HG03095 (cell line): ENCODE measurements at regions not wholly inside any gene's neighbourhood (a gene's known extent, or its start where the extent isn't known, plus 50 kb on each side); places are given as distances from the start of the nearest gene placed in this dataset.
A peak's percentile ranks its signal among the peaks of the same experiment; 100 is the strongest.
"Not testable (repeated sequence)": the region's sequence is repeated elsewhere in the genome, so short reads cannot be mapped to it uniquely, and the experiment has no call there.

ENCODE experiments used
- ATAC-seq: cut with Tn5 transposase; IDR thresholded peaks from one replicate; pipeline ENCODE4 v1.9.1; 2021; ENCODE audit warnings: moderate library complexity; ENCODE audit not compliant: unreplicated experiment

DNA sequence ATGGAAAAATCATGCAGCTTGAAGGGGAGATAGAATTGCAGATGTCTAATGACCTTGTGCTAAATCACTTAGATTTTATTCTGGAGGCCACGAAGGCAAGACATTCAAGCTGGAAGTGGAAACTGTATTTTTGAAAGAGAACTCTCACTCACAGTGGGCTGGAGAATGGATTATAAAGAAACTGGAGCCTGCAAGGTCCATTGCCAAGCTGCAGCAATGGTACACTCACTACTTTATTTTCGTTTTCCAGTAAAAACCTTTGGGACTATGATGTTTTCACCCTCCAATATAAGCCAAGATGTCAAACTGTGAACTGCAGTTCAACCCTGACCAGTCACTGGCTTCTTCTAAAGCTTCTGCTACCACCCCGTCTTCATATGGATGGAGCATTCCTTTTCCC lies 62.0 kb downstream of the SKIDA1 start:
- no peak for ATAC-seq

DNA sequence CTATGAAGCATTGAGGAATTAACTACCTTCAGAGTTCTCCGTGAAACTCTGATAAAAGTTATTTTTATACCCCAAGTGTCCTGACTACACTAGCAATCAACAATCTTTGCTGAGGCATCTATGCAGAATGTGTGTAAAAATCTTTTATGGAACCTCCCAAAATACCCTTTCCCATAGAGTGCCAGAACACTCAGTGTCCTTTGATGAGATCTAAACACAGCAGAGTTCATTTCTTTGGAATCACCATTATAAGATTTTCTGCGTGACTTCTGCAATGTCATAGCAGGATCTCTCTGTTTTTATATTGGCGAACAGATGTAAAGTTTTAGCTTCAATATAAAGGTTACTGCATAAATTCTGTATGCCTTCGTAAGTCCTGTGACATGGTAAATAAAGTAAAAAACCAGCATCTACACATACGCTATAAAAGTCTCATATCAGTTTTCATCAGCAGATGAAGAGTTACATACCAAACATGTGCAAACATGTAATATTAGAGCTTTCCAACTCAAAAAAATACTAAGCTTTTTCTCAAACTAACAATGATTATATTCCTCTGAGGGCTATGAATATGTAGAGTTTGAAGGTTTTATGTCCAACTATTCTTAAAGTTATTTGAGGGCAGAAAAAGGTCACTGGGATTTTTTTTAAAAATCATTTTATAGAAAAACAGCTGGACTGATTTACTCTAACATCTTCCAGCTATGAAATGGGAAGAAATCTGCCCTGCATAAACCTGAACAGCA lies 67.2 kb downstream of the SKIDA1 start:
- no peak for ATAC-seq

DNA sequence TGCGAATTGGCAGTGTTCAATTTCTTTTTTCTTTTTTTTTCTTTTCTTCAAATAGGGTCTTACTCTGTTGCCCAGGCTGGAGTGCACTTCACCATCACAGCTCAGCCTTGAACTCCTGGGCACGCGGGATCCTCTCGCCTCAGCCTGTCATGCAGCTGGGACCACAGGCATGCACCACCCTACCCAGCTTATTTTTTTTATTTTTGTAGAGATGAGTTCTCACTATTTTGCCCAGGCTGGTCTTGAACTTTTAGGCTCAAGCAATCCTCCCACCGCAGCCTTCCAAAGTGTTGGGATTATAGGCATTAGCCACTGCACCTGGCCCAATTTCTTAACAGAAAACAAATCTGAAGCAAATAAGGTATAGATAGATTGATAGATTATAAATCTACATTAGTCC lies 69.3 kb downstream of the SKIDA1 start:
- ATAC-seq: no peak

DNA sequence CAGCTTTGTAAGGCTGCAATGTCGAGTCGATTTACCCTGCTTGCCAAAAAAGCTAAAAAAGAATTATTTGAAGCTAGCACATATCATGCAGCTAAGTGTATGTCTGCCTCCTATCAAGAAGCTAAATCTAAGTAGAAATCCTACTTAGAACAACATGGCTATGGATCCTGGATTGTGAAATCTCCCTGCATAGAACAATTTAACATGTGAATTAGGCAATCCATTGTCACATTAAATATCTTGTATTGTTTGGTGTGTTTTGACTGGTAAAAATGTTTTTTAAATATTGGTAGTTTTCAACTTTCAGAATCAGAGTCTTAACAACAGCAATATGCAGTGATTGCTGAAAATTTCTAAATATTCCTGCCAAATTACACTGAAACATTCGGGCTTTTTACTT lies 73.3 kb downstream of the SKIDA1 start:
- no peak for ATAC-seq

DNA sequence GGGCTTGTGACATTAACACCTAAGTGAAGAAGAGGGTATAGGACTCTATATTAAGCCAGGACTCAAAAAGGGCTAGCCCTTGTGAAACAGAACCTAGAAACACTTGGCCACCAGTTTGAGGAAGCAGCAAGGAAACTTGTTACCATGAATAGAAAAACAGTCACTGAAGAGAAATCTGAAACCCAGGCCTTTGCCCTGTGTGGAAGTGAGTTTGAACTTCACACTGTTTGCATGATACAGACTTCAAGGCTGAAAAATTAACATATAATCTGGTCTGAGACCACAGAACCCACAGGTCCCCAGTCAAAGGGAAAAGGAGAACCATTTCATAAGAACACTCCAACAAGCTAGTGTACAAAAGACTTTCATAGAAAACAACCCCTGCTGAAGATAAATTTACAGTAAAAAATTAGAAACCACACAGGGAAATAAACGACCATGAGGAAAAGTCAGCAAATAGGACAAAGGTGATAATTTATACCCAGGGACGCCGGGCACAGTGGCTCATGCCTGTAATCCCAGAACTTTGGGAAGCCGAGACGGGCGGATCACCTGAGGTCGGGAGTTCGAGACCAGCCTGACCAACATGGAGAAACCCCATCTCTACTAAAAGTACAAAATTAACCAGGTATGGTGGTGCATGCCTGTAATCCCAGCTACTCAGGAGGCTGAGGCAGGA lies 76.1 kb downstream of the SKIDA1 start:
- peak; percentile 92 for ATAC-seq

DNA sequence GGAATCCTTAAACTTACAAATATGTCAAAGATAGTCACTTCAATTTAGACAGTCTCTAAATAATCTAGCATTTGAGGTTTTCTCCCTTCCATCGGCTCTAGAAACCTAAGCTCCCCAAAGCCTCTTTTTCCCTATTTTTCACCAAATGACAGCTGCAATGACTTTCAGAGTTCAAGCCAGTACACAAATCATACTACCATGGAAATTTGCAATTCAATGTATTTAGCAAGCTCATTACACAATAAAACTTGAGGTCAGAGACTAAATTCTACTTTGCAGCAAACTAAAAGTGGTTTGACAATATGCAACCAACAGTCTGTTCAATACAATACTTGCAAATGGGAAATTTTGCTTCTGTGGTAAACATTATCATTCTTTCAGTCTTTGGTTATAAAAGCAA lies 80.3 kb downstream of the SKIDA1 start:
- ATAC-seq: no peak

DNA sequence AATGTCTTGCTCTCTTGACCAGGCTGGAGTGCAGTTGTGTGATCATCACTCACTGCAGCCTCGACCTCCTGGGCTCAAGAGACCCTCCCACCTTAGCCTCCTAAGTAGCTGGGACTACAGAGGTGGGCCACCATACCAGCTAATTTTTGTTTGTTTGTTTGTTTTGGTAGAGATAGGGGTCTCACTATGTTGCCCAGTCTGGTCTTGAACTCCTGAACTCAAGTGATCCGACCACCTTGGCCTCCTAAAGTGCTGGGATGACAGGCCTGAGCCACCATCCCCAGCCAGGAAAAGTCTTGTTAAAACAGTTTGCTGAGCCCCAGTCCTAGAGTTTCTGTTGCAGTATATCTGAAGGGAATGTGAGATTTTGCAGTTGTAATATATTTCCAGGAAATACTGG lies 83.9 kb downstream of the SKIDA1 start:
- ATAC-seq: no peak

DNA sequence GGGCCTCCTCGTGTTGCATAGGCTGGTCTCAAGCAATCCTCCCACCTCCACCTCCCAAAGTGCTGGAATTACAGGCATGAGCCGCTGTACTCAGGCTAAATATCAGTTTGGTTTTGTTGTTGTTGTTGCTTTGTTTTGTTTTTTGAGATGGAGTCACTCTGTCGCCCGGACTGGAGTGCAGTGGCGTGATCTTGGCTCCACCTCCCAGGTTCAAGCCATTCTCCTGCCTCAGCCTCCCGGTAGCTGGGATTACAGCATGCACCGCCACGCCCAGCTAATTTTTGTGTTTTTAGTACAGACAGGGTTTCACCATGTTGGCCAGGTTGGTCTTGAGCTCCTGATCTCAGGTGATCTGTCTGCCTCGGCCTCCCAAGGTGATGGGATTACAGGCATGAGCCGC lies 86.6 kb downstream of the SKIDA1 start:
- ATAC-seq: not testable (repeated sequence)

DNA sequence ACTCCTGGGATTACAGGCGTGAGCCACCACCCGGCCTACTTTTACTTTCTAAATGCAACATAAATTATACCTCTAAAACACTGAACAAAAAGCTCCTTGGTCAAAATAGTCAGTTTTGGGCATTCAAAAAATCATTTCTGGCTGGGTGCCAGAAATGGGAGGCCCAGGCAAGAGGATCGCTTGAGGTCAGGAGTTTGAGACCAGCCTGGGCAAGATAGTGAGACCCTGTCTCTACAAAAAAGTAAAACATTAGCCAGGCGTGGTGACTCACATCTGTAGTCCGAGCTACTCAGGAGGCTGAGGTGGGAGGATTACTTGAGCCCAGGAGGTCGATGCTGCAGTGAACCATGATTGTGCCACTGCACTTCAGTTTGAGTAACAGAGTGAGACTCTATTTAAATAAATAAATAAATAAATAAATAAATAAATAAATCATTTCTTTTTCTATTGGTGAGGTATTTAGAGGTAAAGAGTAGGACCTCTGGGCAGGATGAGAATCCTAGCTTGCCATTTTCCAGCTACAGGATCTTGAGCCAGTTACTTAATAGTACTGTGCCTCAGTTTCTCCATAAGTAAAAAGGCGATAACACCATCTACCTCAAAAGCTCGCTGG lies 87.6 kb downstream of the SKIDA1 start:
- ATAC-seq: no peak

DNA sequence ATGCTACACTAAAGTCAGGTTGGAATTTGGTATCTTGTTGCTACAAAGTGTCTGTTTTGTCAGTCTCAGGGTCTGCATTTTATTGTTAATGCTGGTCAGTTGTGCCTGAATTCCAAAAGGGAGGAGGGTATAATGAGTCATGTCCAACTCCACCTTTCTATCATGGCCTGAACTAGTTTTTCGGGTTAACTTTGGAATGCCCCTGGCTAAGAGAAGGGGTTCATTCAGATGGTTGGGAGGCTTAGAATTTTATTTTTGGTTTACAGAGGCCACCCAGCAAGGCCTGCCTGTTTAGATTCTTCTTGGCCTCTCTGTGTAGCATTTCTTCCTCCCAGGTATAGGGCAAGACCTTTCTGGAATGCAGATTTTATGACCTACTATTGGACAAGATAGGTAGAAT lies 93.2 kb downstream of the SKIDA1 start:
- no peak for ATAC-seq

DNA sequence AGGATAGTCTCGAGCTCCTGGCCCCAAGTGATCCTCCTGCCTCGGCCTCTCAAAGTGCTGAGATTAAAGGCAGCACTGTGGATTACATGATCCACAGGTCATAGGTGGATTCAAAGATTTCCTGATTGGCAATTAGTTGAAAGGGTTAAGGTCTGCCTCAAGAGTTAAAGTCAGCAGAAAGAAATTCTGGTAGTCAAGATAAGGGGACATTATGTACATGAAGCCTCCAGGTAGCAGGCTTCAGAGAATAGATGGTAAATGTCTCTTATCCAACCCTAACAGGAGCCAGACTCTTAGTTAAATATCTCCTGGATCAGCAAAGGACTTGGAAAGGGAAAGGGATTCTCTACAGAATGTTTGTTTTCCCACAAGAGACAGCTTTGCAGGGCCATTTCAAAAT lies 93.7 kb downstream of the SKIDA1 start:
- no peak for ATAC-seq

DNA sequence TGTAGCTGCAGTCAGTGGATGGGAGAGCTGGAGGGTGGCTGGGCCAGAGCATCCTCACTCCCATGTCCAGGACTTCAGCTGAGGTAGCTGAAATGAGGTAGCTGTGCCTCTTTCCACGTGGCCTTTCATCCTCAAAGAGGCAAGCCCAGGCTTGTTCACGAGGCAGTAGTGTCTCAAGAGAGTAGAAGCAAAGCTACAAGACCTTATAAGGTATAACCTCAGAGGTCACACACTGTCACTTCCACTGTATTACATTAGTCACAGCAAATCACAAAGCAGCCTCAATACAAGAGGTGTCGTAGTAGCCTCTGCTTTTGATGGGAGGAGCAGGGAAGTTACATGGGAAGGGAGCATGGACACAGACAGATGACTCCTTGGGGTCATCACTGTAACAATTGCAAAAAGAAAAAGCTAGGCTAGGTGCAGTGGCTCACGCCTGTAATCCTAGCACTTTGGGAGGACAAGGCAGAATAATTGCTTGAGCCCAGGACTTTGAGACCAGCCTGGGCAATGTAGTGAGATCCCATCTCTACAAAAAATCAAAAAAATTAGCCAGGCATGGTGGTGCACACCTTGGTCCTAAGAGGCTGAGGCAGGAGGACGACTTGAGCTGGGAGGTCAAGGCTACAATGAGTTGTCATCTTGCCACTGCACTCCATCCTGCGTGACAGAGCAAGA lies 97.5 kb downstream of the SKIDA1 start:
- no peak for ATAC-seq

DNA sequence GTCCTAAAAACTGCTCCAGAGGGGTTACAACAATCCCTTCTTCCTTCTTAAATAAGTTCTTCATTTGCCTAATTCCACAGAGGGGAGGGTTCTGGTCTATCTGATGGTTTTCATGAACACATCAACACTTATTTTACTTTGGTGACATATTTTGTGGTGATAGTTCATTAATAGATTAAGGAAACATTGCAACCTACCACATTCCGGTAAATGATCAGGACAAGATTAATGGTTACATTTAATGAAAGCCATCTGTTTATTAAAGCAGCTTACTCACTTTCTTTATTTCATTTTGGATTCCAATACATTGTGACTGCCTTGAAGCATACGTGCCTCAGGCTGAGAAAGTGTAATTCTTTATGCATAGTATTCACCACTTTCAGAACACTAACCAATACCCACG lies 101.0 kb downstream of the SKIDA1 start:
- no peak for ATAC-seq

DNA sequence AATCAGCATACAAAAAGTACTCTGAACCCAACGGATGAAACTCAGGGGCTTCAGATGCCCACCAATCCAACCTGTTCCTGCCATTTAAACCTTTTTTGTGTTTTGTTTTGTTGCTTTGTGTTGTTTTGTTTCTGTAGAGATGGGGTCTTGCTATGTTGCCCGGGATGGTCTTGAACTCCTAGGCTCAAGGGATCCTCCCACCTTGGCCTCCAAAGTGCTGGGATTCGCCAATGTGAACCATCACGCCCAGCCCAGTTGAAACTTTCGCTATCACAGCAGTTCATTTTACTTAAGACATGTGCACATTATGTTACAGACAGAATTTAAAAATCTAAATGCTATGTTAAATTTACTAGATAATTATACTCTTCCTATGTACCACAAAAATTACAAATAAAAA lies 101.6 kb downstream of the SKIDA1 start:
- no peak for ATAC-seq

DNA sequence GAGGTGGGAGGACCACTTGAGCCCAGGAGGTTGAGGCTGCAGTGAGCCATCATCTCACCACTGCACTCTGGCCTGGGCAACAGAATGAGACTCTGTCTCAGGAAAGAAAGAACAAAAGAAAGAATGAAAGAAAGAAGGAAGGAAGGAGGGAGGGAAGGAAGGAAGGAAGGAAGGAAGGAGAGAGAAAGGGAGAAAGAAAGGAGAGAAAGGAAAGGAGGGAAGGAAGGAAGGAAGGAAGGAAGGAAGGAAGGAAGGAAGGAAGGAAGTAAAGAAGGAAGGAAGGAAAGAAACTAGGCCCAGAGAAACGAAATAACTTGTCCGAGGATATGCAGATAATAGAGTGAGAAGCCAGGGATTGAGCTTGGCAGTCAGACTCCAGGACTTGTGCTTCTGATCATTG lies 102.1 kb downstream of the SKIDA1 start:
- ATAC-seq: no peak

DNA sequence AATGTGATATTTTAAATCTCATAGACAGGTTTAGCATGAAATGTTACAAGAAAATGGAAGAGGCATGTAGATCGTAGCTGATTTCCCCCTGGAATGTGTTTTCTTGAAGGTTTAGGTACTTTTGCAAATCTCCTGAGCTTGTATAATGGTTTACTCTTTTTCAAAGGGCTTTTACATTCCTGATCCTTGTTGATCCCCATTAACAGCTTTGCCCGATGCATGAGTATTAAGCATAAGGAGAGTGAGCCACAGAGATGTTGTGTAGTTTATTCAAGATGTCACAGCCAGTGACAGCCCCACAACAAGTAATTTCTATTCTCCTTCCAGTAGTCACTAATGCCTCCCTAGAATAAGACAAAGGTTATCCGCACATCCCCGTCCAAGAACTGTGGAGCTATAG lies 103.7 kb downstream of the SKIDA1 start:
- ATAC-seq: no peak

DNA sequence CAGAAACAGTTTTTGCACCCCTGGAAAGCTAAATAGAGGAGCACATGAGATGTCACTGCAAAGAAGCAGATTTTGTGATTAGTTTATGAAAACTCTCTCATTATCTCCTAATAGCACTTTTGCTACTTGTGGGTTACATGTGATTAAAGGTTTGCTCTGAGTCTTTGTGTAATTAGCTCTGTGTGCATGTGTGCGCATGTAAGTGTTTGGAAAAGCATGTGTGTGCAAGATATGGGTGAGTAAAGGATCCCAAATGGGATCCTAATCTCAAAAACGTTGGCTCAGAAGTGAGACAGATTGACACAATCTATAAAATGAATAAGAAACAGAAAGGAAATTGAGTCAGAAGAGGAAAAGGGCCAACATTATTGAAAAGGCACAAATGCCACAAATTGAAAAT lies 104.5 kb downstream of the SKIDA1 start:
- ATAC-seq: no peak

DNA sequence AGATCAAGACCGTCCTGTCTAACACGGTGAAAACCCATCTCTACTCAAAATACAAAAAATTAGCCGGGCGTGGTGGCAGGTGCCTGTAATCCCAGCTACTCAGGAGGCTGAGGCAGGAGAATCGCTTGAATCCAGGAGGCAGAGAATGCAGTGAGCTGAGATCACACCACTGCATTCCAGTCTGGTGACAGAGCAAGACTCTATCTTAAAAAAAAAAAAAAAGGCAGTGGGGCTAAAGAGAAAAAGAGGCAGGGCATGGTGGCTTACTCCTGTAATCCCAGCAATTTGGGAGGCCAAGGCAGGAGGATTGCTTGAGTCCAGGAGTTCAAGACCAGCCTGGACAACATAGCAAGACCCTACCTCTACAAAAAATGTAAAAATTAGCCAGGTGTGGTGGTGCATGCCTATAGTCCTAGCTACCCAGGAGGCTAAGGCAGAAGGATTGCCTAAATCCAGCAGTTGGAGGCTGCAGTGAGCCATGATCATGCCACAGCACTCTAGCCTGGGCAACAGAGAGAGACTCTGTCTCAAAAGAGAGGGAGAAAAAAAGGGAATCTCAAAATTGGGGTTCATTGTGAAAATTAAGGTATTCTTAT lies 106.4 kb downstream of the SKIDA1 start:
- ATAC-seq: not testable (repeated sequence)

DNA sequence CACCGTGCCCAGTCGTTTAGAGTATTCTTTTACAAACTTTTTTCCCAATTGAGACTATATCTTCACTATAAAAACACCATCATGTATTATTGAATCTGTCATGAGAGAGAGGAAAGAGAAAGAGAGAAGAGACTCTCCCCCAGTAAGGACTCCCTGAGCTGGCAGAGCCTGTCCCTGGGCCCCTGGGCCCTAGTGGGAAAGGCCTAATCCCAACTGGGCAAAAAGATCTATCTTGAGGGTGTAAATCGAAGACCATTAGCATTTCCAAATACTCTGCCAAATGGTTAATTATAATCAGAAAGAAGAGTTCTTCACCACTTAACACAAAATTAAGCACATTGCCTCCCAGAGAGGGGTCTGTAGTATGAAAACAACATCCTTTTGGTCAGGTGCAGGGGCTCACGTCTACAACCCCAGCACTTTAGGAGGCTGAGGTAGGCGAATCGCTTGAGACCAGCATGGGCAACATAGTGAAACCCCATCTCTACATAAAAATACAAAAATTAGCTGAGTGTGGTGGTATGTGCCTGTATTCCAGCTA lies 108.2 kb downstream of the SKIDA1 start:
- no peak for ATAC-seq

DNA sequence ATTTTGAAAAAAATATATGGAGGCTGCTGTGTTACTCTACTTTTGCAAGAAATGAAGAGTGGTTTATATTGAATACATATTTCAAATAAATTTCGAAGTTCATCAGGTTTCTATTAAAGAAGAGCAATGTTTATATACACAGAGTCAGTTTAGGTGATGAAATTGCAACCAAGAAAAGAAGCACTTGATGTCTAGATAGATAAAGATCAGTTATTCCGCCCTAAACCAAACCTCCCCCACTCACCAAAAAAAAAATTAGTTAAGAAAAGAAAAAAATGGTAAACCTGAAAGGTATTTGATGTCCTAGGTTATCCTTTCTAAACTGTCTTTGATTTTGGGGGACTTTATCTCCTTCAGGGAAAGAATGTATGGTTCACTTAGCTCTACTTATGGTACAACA lies 111.8 kb downstream of the SKIDA1 start:
- ATAC-seq: no peak

DNA sequence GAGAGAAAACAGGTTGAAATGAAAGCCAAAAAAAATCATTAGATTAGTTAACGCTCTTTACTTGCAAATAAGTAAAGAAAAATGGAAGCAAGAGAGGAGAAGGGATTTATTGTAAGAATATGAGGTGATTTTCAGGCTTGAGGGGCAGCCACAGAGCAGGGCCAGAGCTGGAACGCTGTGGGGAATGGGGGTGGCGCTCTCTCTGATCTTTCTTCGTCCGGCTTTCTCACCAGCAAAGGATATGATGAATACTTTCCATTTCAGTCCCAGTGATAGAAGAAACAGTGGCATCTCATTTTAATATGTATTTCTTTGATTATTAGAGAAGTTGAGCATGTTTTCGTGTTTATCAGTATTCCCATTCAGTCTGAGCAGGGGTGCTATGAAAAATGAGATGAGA lies 112.2 kb downstream of the SKIDA1 start:
- ATAC-seq: no peak
